SU-DHL-6 (cell line): ENCODE measurements at regions not wholly inside any gene's neighbourhood (a gene's known extent, or its start where the extent isn't known, plus 50 kb on each side); places are given as distances from the start of the nearest gene placed in this dataset.

Experiments used
- H2AFZ ChIP-seq: fragments of 200-600 bp; sonication (generic); 2 replicates; pipeline ENCODE4 v1.6.1; 2014; ENCODE audit warnings: low read depth, mild to moderate bottlenecking, moderate library complexity, mixed read lengths, antibody characterized with exemption, low read length; ENCODE audit not compliant: severe bottlenecking
- H3F3A ChIP-seq: fragments of 200-600 bp; shearing (Covaris generic); 2 replicates; pipeline ENCODE4 v1.6.0; 2016; ENCODE audit warnings: antibody characterized with exemption, mild to moderate bottlenecking; ENCODE audit not compliant: insufficient read depth
- H3K27ac ChIP-seq: fragments of 200-600 bp; sonication (generic); 2 replicates; pipeline ENCODE4 v1.5.1; 2016; ENCODE audit warnings: low read depth, mild to moderate bottlenecking, low read length, moderate library complexity, mixed read lengths
- H3K27me3 ChIP-seq: fragments of 200-600 bp; sonication (generic), shearing (Covaris generic); 2 replicates; pipeline ENCODE4 v1.6.0; 2014; ENCODE audit warnings: mild to moderate bottlenecking, low read length
- H3K36me3 ChIP-seq: fragments of 200-600 bp; sonication (generic); 2 replicates; pipeline ENCODE4 v1.6.1; 2014; ENCODE audit warnings: mild to moderate bottlenecking, low read length, mixed read lengths
- H3K4me2 ChIP-seq: fragments of 300-600, 200-600 bp; shearing (Covaris generic), sonication (generic); 2 replicates; pipeline ENCODE4 v1.6.0; 2014; ENCODE audit warnings: low read length, low read depth, mild to moderate bottlenecking; ENCODE audit not compliant: poor library complexity, severe bottlenecking
- H3K4me3 ChIP-seq: fragments of 200-600 bp; sonication (generic); 2 replicates; pipeline ENCODE4 v1.5.1; 2014; ENCODE audit warnings: antibody characterized with exemption, low read length, mild to moderate bottlenecking, mixed read lengths; ENCODE audit not compliant: insufficient read depth, poor library complexity, severe bottlenecking
- H3K79me2 ChIP-seq: fragments of 200-600 bp; sonication (generic); 2 replicates; pipeline ENCODE4 v1.6.1; 2014; ENCODE audit warnings: mild to moderate bottlenecking, low read length, moderate library complexity; ENCODE audit not compliant: insufficient read depth
- H3K9ac ChIP-seq: fragments of 200-600 bp; sonication (generic); 2 replicates; pipeline ENCODE4 v1.7.0; 2014; ENCODE audit warnings: mild to moderate bottlenecking, low read length
- H3K9me2 ChIP-seq: fragments of 200-600 bp; sonication (generic); replicated peaks from 2 replicates; pipeline ENCODE4 v1.6.1; 2014; ENCODE audit warnings: low read length; ENCODE audit not compliant: insufficient read depth
- H3K9me3 ChIP-seq: fragments of 200-600 bp; sonication (generic); 2 replicates; pipeline ENCODE4 v1.6.1; 2014; ENCODE audit warnings: low read length, mixed read lengths; ENCODE audit not compliant: insufficient read depth
- H4K20me1 ChIP-seq: fragments of 200-600 bp; sonication (generic); 2 replicates; pipeline ENCODE4 v1.6.1; 2014; ENCODE audit warnings: low read depth, mild to moderate bottlenecking, antibody characterized with exemption, low read length, moderate library complexity, mixed read lengths
- EZH2phosphoT487 ChIP-seq: fragments of 200-600 bp; sonication (generic), shearing (Covaris generic); conservative IDR thresholded peaks from 2 replicates; pipeline ENCODE4 v1.6.1; 2018; ENCODE audit warnings: mild to moderate bottlenecking, antibody characterized with exemption, low read length, moderate library complexity, mixed read lengths
- TF ChIP-seq, protein P1 (sequence below): fragments of 200-600 bp; sonication (generic); IDR thresholded peaks from one replicate; pipeline ENCODE4 v1.5.1; 2017; ENCODE audit warnings: antibody characterized with exemption, mild to moderate bottlenecking, low read length, moderate library complexity; ENCODE audit not compliant: insufficient read depth, poor library complexity, severe bottlenecking

DNA sequence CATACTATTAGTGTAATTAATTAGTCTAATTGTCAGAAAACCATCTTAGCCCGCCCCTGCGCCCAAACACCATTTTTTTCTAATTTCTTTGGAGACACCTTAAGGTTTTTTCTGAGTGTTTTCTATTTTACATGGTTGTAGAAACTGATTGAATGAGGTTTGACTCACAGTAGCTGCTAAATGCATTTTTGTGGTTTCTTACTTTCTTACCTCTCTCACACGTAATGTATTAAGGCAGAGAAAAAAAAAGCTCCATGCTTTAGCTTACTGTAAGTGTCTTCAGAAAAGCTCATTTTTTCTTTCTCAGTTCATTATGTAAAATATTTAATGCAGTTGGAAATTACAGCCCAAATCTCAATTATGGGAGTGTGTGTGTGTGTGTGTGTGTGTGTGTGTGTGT, 548.5 kb upstream of the LRRTM4 start:
- no peaks in the 10 kb centered on the region for H3F3A ChIP-seq
- no peaks in the 10 kb centered on the region for H3K36me3 ChIP-seq
- no peaks in the 10 kb centered on the region for H3K9me3 ChIP-seq
- no peaks in the 10 kb centered on the region for H3K27me3 ChIP-seq
- no peaks in the 10 kb centered on the region for H3K9me2 ChIP-seq
- no peak overlapping the region for H3K4me3 ChIP-seq
- H3K4me2 ChIP-seq = no peak overlapping the region
- no peaks in the 10 kb centered on the region for H3K79me2 ChIP-seq
- no peak overlapping the region for H2AFZ ChIP-seq
- H3K9ac ChIP-seq = no peak overlapping the region
- TF ChIP-seq, protein P1, sequence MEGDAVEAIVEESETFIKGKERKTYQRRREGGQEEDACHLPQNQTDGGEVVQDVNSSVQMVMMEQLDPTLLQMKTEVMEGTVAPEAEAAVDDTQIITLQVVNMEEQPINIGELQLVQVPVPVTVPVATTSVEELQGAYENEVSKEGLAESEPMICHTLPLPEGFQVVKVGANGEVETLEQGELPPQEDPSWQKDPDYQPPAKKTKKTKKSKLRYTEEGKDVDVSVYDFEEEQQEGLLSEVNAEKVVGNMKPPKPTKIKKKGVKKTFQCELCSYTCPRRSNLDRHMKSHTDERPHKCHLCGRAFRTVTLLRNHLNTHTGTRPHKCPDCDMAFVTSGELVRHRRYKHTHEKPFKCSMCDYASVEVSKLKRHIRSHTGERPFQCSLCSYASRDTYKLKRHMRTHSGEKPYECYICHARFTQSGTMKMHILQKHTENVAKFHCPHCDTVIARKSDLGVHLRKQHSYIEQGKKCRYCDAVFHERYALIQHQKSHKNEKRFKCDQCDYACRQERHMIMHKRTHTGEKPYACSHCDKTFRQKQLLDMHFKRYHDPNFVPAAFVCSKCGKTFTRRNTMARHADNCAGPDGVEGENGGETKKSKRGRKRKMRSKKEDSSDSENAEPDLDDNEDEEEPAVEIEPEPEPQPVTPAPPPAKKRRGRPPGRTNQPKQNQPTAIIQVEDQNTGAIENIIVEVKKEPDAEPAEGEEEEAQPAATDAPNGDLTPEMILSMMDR = no peak
- no peak for TF ChIP-seq EZH2phosphoT487
- H3K27ac ChIP-seq = no peak overlapping the region
- H4K20me1 ChIP-seq = no peaks in the 10 kb centered on the region

- Histone ChIP-seq H3K4me2 (no peak overlapping the region), H3K36me3 (no peaks in the 10 kb centered on the region), H3K9me2 (no peaks in the 10 kb centered on the region), H3K9ac (no peak overlapping the region), H3K9me3 (no peaks in the 10 kb centered on the region), H3K27me3 (no peaks in the 10 kb centered on the region), H4K20me1 (no peaks in the 10 kb centered on the region), H2AFZ (no peak overlapping the region), H3K27ac (no peak overlapping the region), H3F3A (no peaks in the 10 kb centered on the region), H3K4me3 (no peak overlapping the region), H3K79me2 (no peaks in the 10 kb centered on the region)
- TF ChIP-seq EZH2phosphoT487 = no peak
- TF ChIP-seq, protein P1 = no peak
Observed at GRCh38 chr2:78077633-78078032, 555.5 kb upstream of the LRRTM4 start.

GRCh38 chr2:78082555-78082954, 560.4 kb upstream of the LRRTM4 start:
- Histone ChIP-seq H4K20me1 (no peaks in the 10 kb centered on the region), H3K27ac (no peak overlapping the region), H3K36me3 (no peaks in the 10 kb centered on the region), H3K9ac (no peak overlapping the region), H3K27me3 (no peaks in the 10 kb centered on the region), H2AFZ (no peak overlapping the region), H3K4me2 (no peak overlapping the region), H3K9me3 (no peaks in the 10 kb centered on the region), H3F3A (no peaks in the 10 kb centered on the region), H3K79me2 (no peaks in the 10 kb centered on the region), H3K4me3 (no peak overlapping the region), H3K9me2 (no peaks in the 10 kb centered on the region)
- TF ChIP-seq, protein P1 = no peak
- TF ChIP-seq EZH2phosphoT487 = no peak
